HG03097 (cell line): ENCODE measurements at regions not wholly inside any gene's neighbourhood (a gene's known extent, or its start where the extent isn't known, plus 50 kb on each side); places are given as distances from the start of the nearest gene placed in this dataset.

Source experiments
- ATAC-seq: cut with Tn5 transposase; IDR thresholded peaks from one replicate; pipeline ENCODE4 v1.9.1; 2021; ENCODE audit not compliant: unreplicated experiment, low FRiP score

- no peak for ATAC-seq
These were observed 55.7 kb upstream of the PHACTR2 start for GRCh38 chr6:143621876-143622605.

DNA sequence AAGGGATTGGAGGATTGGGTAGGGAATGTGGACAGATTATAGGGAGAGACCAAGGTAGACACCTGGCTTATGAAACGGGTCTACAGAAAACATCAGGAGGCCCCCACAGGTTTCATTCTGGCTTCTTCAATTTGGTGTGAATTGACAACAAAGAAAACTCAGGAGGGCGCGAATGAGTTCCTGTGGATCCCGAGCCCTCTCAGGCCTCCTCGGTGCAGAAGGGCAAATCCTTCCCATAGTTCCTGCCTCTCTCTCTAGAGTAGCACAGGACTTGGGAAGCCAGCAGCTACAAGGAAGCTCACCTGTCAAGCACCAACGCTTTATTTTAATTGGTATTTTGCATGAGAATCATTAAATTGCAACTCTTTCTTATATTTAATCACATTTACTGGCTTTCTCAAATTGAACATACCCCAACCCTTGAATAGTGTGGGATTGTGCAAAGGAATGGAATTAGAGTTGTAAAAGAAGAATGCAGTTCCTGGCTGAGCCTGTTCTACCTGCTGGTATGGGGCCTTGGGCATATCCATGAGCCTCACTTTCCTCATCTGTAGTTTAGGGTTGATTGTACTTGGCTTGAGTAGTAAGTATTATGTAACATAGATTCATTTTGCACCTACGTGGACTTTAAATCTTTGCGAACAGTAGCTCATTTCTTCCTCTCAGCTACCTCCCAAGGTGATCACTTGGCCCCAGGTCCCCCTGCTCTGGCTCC lies 56.4 kb upstream of the PHACTR2 start:
- no peak for ATAC-seq

DNA sequence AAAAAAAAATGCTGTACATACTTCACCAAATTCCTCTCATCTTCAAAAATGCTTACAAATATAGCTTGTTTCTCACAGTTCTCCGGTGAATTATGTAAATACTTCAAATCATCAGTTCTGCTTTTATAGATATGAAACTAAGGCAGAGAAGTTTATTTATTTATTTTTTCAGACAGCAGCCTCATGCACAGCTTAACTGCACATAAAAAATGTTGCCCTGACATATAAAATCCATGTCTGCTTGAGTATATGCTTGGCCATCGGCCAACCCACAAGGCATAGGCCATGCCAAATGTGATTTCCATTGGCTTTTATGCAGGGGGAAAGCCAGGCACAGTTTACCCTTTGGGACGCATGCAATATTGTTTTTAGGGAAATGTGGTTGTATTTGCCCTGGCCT lies 57.3 kb upstream of the PHACTR2 start:
- ATAC-seq = no peak

DNA sequence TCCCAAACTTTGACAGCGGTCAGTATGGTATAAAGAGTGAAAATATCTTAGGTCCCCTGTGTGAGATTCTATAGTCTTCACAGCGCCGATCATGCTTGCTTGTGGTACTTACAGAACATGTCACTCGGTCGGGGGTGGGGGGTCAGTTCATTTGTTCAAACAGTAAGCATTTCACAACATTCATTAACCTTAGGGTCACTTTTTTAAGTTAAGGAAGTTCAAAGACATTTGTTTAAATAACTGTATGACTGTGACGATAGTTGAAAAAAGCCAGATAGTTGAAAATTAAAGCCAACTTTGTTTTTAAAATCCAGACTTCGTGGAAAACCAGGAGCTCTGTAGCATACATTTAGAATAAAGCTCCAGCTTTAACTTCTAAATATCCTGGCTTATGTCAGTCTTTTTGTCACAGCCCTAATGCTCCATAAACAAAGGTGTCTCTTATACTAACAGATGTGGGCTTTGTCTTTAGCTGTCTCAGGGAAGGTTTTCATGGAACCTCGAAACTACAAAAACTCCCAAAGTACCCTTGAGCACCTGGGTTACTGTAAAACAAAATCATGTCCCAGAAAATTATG lies 57.9 kb upstream of the PHACTR2 start:
- no peak for ATAC-seq

GRCh38 chr6:143616741-143617140 lies 61.0 kb upstream of the PHACTR2 start:
- no peak for ATAC-seq

DNA sequence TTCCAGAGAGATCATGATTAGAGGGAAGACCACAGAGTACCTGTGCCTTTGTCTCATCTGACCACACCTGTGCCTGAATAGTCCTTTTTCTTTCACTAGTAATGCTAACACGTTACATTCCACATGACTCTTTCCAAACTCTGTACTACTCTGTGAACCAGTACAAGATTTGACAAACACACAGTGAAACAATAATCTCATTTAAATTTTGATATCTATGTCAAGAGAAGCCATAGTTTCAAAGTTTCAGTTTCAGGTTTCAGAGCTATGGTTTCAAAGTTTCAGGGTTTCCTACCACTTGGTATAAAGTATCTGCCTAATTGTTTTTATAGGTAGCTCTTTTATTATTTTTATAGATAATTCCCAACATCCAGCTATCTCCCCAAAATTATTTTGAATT lies 62.0 kb upstream of the PHACTR2 start:
- no peak for ATAC-seq

- ATAC-seq = no peak
These were observed 63.5 kb upstream of the PHACTR2 start for GRCh38 chr6:143614235-143614634.

DNA sequence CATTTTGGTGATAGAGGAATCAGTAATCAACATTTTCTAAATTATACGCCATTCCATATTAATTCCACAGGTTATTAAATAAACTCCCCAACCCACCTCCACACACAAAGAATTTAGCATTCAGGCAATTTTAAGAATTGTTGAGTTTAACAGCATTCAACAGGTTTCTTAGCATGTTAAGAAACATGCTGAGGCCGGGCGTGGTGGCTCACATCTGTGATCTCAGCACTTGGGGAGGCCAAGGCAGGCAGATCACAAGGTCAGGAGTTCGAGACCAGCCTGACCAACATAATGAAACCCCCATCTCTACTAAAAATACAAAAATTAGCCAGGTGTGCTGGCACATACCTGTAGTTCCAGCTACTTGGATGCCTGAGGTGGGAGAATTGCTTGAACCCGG lies 64.0 kb upstream of the PHACTR2 start:
- ATAC-seq = no peak

GRCh38 chr6:143612186-143612585 lies 65.6 kb upstream of the PHACTR2 start:
- no peak for ATAC-seq

GRCh38 chr6:143611580-143611979 lies 66.2 kb upstream of the PHACTR2 start:
- ATAC-seq = no peak

DNA sequence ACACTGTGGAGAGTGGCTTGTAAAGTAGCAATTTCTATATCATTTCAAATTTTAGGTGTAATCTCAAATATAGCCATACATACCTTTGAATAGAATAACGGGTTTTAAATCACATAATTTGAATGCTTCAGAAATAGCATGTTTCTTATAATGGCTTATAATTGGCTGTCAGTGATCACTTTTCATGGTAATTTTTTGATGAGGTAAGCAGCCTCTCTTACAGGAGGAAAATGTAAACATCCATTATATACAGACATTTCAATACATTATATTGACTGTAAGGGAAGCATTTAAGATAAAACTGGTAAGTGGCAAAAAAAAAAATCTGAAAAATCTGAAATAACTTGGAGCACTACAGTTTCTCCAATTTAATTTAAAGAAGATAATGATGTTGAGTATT lies 67.8 kb upstream of the PHACTR2 start:
- ATAC-seq = no peak

DNA sequence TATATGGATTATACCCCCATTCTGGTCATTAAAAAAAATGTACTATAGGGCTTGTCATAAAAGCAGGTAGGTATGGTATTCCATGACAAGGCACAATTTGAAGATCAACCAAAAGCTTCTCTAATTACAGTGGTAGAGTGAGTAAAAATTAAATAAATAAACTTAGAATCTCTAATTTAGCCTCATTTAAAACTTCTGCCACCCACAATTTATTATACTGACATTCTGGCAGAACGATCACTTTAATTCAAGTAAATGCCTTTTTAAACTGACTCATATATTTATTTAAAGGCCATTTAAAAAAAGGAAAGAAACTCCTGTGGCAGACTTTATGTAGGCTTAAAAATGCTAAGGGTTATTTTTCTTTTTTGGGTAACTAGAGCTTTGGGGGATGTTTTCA lies 68.3 kb upstream of the PHACTR2 start:
- no peak for ATAC-seq

- no peak for ATAC-seq
These were observed 68.9 kb upstream of the PHACTR2 start for GRCh38 chr6:143608906-143609305.

GRCh38 chr6:143607974-143608373 lies 69.8 kb upstream of the PHACTR2 start:
- ATAC-seq = no peak

DNA sequence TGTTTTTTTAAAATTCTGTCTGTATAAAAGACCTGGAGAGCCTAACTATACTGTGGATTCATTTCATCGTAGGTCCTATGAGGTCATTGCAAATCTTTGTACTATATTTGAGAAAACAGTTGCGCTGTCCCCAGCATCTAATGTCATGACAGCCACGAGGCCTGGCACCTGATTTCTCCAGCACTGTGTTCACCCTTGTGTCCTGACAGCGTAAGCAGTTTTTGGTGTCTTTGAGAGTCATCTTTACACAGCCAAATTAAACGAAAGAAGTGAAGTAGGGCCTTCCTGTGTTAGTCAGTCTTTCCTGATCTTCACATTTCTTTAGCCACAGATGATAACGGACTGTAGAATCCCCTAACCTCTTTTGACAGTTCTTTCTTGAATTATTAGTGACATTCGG lies 70.6 kb upstream of the PHACTR2 start:
- ATAC-seq = no peak

- no peak for ATAC-seq
These were observed 71.8 kb upstream of the PHACTR2 start for GRCh38 chr6:143605906-143606521.

DNA sequence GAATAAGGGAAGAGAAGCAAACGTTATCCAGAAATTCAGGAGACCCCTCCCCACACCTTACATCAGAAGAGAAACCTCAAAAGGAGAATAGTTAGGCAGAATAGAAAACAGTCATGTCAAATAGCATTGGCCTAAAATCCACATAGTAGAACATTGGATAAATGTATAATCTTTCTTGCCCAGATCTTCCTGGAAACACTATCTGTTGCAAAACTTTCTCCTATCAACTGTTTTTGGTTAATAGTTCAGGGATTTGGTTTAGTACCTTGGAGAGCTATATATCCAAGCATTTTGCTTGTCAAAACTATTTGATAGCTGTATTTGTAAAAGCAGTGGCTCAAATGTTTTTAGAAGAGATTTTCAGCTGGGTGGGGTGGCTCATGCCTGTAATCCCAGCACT lies 74.3 kb upstream of the PHACTR2 start:
- ATAC-seq = no peak

DNA sequence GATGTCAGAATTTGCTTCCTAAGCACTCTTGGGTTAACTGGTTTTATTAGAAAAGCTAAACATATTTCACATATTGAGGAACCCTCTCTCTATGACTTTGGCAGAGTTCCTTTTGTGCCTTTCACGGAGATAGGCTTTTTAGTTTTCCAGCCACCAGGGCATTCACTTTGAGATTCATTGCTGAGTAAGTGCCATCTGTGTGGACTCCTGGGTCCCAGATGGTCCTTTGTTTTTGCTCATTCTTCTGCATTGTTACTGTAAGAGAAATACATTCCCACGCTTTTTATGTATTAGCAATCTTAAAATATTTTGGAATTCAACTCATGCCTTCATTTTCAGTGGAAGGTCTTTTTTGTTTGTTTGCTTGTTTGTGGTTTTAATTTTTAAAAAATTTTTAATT lies 76.3 kb upstream of the PHACTR2 start:
- ATAC-seq = no peak

GRCh38 chr6:143600821-143601220 lies 76.9 kb upstream of the PHACTR2 start:
- ATAC-seq = no peak

DNA sequence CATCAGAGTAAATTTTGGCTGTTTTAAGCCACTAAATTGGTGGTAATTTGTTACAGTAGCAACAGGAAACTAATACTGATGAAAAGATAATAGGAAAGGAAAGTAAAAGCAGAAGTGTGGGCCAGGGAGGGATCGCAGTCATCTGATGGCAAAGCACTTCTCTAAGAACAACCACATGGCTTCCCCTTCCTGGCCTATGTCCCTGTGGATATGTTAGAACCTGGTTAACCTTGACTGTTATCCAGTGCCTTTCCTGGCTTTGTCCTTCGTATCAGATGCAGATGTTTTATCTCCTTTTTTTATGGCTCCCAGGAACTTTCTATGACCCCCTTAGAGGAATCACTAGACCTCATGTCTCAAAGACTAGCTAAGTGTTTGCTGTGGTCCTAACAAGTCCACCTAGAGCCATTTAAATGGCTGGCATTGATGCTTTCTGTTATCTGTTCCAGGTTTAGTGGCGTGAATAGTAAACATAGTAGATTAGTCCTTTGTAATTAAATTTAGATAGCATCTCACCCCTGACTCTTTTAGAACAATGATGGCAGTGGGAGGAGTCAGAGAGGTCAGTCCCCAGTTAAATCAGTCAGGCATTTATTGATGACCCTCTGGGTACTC lies 79.2 kb upstream of the PHACTR2 start:
- no peak for ATAC-seq

DNA sequence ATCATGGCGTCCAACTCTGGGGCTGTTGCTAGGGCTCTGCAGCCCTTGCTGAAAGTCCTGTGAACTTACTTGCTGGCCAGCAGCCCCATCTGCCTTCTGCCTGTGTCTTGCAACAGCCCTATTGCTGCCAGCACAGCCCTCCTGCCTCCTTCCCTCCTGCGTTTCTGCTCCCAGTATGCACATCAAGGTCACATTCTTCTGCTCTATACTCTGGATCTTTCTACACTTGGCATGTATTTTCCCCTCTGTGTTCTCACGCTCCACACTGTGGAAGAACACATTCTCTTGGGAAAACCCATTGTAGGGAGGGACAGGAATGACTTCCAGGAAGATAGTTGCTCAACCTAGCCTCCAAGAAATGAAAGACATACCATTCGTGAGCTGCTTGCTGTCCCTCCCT lies 80.9 kb upstream of the PHACTR2 start:
- no peak for ATAC-seq
